ENCODE measurements at regions not wholly inside any gene's neighbourhood (a gene's known extent, or its start where the extent isn't known, plus 50 kb on each side); places are given as distances from the start of the nearest gene placed in this dataset.
"Not testable (repeated sequence)": the region's sequence is repeated elsewhere in the genome, so short reads cannot be mapped to it uniquely, and the experiment has no call there.

GRCh38 chrX:87098477-87098876 lies 419.1 kb upstream of the KLHL4 start:
- DNase-seq (ENCODE audit: low read depth in 2 of 2): no peak

- DNase-seq (ENCODE audit: low read depth in 2 of 2): no peak
Observed at GRCh38 chrX:87105131-87105530, 412.5 kb upstream of the KLHL4 start.

GRCh38 chrX:87110142-87110541 lies 407.5 kb upstream of the KLHL4 start:
- DNase-seq (ENCODE audit: low read depth in 2 of 2): no peak

GRCh38 chrX:87140800-87141483 lies 376.7 kb upstream of the KLHL4 start:
- DNase-seq (ENCODE audit: low read depth in 2 of 2): no peak

GRCh38 chrX:87160435-87161010 lies 357.1 kb upstream of the KLHL4 start:
- DNase-seq (ENCODE audit: low read depth in 2 of 2): no peak

GRCh38 chrX:87167841-87168240 lies 349.8 kb upstream of the KLHL4 start:
- DNase-seq (ENCODE audit: low read depth in 2 of 2): no peak

GRCh38 chrX:87178009-87178408 lies 339.6 kb upstream of the KLHL4 start:
- not testable (repeated sequence) for DNase-seq (ENCODE audit: low read depth in 2 of 2)
